SIG-M5 treated with dmso at 0.1 percent for 504 hours (cell line): ENCODE measurements at regions not wholly inside any gene's neighbourhood (a gene's known extent, or its start where the extent isn't known, plus 50 kb on each side); places are given as distances from the start of the nearest gene placed in this dataset.

Source experiments
- DNase-seq: peaks from one replicate; lab custom pipeline; 2025; ENCODE audit not compliant: unreplicated experiment; lab: John Stamatoyannopoulos, UW

- DNase-seq, result no peak
Observed at GRCh38 chr10:120641695-120642094, 184.7 kb downstream of the PLPP4 start.

GRCh38 chr10:120643351-120643750, 186.3 kb downstream of the PLPP4 start:
- no peak for DNase-seq

DNA sequence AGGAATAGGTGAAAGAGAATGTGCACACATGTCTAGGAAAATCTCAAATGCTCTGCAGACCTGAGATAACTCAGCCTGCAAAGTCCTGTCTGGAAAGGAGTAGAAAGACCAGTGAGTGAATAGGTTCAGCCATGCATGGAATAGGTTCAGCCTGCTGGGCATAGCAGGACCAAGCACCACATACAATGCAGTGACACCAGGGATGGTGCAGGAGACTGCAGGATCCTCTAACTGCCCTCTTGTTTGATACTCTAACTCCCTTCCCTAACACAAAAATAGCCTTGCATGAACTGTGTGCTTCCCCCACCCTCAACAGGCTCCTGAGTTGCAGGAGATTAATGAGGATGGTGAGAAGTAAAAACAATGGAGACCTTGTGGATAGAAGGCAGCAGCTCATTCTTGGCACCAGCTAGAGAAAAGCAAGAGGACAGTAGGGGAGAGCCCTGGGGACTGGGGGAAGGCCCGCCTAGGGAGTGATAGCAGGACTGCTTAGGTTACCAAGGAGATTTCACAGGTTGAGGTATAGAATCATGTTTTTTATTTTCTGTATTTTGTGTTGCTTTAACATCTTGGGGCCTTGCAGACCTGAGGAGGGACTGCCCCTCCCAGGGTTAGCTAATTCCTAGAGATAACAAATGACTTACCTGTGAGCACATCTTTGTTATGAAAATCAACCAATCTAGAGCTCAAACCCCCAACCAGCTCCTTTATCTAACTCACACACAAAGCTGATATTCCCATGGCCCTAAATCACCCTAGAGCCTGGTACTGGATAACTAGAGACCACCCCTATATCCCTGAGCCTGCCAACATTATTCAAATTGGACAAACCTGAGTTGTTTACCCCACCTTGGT, 187.8 kb downstream of the PLPP4 start:
- DNase-seq, result no peak

- DNase-seq, result no peak
Observed at GRCh38 chr10:120646159-120646732, 189.2 kb downstream of the PLPP4 start.

GRCh38 chr10:120646738-120647456, 189.9 kb downstream of the PLPP4 start:
- DNase-seq, result no peak

DNA sequence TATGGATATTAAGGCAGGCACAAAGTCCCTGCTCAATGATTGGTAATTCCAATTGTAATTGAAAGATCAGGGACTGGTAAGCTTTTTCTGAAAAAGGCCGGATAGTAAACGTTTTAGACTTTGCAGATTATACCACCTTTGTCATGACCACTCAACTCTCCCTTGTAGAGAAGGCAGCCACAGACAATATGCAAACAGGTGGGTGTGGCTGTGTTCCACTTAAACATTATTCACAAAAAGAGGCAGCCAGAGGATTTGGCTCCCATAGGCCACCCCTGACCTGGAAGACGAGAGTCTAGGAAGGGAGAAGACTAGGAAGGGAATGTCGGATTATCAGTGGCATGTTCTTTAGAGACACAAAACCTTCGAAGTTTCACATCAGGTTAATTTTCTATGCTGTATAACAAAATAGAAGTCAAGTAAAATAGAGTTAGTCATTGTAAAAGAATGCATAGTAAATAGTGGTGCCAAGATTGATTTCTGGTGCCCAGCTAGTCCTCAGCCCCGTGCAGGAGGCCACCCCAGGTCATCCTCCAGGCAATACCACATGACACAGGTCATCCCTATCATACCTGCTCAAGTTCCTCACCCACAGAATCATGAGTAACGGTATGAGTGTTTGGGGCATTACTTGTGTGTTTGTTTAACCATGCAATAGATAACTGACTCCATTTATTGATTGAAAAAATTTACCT, 193.8 kb downstream of the PLPP4 start:
- DNase-seq, result no peak

- no peak for DNase-seq
Observed at GRCh38 chr10:120656107-120656506, 195.1 kb upstream of the WDR11 start.

DNA sequence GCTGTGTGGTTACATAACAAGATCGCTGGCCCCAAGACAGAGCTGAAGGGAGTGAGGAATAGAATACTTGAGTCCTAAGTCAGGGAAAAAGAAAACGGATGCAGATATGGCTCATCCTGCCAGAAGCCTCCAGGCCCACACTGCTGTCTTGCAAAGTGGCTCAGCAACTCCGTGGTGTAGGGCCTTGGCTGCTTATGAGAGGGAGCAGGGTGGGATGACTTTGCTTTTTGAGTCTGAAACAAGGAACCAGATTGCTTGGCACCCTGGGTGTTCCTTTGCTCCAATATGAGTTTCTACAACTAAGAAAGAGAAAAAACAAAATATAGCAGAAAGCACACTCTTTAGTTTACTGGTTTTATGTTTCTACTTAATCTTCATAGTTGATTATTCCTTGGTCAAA, 193.8 kb upstream of the WDR11 start:
- DNase-seq, result no peak

- no peak for DNase-seq
Observed at GRCh38 chr10:120658943-120659885, 191.9 kb upstream of the WDR11 start.

GRCh38 chr10:120666308-120666707, 184.9 kb upstream of the WDR11 start:
- no peak for DNase-seq

DNA sequence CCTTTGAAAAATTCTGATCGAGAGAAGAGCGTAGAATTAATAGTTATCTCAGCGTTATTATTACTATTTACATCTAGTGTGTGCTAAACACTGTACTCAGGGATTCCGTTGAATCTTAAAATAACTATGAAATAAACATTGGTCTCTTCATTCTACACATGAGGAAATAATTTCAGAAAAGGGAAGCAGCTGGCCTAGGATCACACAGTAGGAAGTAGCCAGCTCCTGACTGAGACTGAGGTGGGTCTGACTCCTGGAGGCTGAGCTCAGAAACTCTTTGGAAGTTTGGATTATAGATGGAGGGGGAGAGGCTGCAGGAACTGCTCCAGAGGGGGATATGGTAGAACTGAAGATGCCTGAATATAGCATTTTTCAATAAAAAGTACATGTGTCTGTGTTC, 183.9 kb upstream of the WDR11 start:
- no peak for DNase-seq

DNA sequence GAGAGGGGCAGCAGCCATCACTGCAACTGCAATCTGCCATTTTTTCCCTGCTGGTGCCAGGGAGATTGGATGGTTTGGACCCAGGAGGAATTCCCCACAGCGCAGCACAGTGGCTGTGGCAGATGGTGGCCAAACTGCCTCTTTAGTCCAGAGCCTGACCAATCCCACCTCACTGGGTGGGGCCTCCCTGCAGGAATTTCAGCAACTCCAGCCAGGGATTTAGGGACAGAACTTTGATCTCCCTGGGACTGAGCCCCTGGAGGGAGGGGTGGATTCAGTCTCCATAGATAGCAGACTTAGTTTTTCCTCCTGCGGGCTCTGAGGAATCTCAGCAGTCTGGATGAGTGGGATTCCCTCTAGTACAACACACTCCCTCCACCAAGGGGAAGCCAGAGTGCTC, 179.7 kb upstream of the WDR11 start:
- no peak for DNase-seq

GRCh38 chr10:120683454-120683853, 167.7 kb upstream of the WDR11 start:
- no peak for DNase-seq

DNA sequence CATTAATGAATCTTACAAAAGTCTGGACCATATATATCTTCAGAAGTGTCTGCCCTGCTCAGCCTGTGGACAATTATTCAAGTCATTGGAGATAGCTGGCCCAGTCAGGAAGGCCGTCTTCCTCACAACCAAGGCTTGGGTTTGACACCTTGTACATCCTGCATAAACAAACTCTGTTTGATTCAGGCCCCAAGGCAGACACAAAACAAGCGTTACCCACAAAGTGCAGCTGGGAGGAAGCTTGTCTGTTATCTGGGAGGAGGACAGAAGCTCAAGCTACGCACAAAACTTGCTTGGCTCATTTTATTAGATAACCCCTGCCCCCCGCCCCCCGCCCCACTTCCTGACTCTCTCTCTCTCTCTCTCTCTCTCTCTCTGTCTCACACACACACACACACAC, 166.9 kb upstream of the WDR11 start:
- no peak for DNase-seq

GRCh38 chr10:120685136-120685535, 166.0 kb upstream of the WDR11 start:
- no peak for DNase-seq

DNA sequence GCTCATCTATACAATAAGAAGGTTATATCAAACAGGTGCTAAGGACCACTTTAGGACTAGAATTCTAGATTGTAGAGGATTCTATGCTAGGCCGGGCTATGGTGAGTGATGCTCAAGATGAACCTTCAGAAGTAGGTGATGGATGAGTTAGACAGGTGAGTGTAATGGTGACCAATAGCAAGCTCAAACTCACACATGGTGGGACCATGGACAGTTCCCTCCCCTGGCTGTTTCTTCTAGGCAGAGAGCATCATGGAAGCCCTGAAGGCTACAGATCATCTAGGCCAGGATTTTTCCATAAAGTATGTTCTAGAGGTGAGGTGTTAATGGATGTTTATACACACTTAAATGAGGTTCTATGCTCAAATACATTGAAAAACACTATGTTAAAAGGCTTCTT, 162.2 kb upstream of the WDR11 start:
- DNase-seq, result no peak

- no peak for DNase-seq
Observed at GRCh38 chr10:120689777-120690529, 161.2 kb upstream of the WDR11 start.

- no peak for DNase-seq
Observed at GRCh38 chr10:120691625-120692024, 159.5 kb upstream of the WDR11 start.

GRCh38 chr10:120700426-120700825, 150.7 kb upstream of the WDR11 start:
- DNase-seq, result no peak

DNA sequence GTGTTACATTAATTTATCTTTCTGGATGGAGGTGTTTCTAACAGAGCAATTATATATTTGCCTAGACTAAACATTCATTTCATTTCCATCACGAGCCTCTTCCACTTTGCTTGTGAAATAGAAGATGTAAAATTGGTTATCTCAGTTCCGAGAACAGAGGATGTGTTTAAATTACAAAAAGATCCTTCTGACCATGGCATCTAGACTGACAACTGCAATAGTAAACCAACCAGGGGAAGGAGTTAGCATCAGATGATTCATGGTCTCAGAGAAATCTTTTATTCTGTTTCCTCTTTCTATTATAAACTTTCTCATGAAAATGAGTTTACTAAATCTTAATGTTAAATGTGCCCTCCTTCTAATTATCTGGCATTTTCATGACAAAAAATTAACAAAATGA, 149.8 kb upstream of the WDR11 start:
- DNase-seq, result no peak
